ENCODE measurements at regions not wholly inside any gene's neighbourhood (a gene's known extent, or its start where the extent isn't known, plus 50 kb on each side); places are given as distances from the start of the nearest gene placed in this dataset.

DNA sequence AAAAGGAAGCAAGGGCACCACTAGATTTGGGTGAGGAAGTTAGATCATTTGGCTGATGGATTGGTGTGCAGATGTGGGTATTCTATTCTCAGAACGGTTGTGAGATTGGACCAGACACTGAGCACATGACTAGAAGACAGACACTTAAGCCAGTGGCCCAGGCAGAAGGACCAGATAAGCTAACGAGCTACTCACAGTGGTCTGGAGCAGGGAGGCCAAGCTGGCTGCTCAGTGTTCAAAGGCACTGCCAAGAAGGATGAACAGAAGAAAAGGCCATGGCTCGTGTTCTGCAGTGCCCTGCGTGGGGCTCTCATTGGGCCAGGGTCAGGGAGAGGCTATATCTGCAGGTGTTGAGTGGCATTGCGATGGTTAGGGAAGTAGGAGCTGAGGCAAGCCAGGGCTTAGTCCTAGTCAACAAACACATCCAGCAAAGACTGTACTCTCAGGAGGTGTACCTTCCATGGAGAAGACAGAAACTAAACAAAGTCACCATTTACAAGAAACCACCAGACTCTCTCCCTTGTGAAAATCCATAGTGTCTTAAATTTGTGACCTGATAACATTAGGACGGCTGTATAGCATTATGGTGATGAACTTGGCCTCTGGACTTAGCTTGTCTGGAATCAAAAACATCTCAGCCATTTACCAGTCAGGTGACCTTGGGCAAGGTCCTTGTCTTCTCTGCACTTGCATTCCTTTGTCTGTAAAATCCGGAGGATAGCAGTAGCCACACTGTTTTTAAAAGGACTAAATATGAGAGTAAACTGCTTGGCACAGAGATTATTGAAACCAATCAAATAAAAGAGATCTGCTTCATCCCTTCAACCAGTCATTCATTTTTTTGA, 274.5 kb downstream of the SIPA1L2 start:
- H3K27me3 ChIP-seq (ENCODE audit: insufficient read depth): no peaks in the 10 kb centered on the region
- H3K4me2 ChIP-seq: no peak overlapping the region
- no peaks in the 10 kb centered on the region for H3K36me3 ChIP-seq (replicated peaks in 1 of 2; ENCODE audit: control insufficient read depth in 1 of 2, insufficient read depth in 2 of 2, low read length in 1 of 2)
- no peaks in the 10 kb centered on the region for H3K9me2 ChIP-seq
- no peak overlapping the region for H3K27ac ChIP-seq (ENCODE audit: low read depth in 2 of 2, low read length in 1 of 2)
- no peaks in the 10 kb centered on the region for H4K20me1 ChIP-seq (ENCODE audit: insufficient read depth)
- no peak overlapping the region for H2AFZ ChIP-seq (ENCODE audit: low read depth)
- H3K9me3 ChIP-seq: no peaks in the 10 kb centered on the region
- POLR2A ChIA-PET: no interaction called here
- no peaks in the 10 kb centered on the region for H3F3A ChIP-seq (replicated peaks; ENCODE audit: insufficient read depth)
- peaks cover 0 to 6% of the 10 kb centered on the region in 2 experiments; a peak in 2 of 4 replicates for H3K4me1 ChIP-seq (ENCODE audit: control insufficient read depth in 1 of 2, insufficient read depth in 2 of 2, low read depth in 1 of 2, low read length in 1 of 2)
- CTCF ChIA-PET: no interaction called here
- H3K4me3 ChIP-seq (ENCODE audit: low read depth in 2 of 2, low read length in 1 of 2): no peak overlapping the region
- 28% methylated on average over 7 of the region's 7 CpGs for WGBS (ENCODE audit: low lambda C conversion rate)
- peak; percentile 25 for DNase-seq
- no peaks in the 10 kb centered on the region for H3K79me2 ChIP-seq (ENCODE audit: insufficient read depth)
- TF ChIP-seq GATA2 (CRISPR knock-in tag; IDR thresholded peaks at IDR 0.05) (0 out of 2 replicates have a peak, but pooled peaks have one; percentile 9), POLR2AphosphoS5 (IDR thresholded peaks at IDR 0.05; ENCODE audit: low read depth, low read length) (no peak)
- H3K9ac ChIP-seq: no peak overlapping the region

DNA sequence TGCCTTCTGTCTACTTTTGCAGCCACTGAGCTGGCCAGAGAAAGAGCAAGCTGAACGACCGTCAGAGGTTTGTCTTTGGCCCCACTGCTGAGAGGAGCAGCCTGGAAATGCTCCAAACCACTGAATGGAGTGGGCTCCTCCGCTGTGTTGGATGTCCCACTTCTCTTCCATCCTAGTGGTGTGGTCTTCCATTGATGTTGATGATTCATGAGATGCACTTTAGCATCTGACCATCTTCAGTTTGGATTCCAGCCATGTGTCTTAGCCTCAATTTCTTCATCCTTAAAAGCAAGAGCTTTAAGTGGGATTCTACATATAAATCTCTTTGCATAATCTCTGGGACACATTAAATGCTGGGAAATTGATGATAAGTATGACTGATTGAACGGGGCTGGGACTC, 276.9 kb downstream of the SIPA1L2 start:
- H3K9ac ChIP-seq: no peak overlapping the region
- no peak overlapping the region for H3K27ac ChIP-seq (ENCODE audit: low read depth in 2 of 2, low read length in 1 of 2)
- no peaks in the 10 kb centered on the region for H3K9me2 ChIP-seq
- POLR2A ChIA-PET: no interaction called here
- H4K20me1 ChIP-seq (ENCODE audit: insufficient read depth): no peaks in the 10 kb centered on the region
- no peaks in the 10 kb centered on the region for H3F3A ChIP-seq (replicated peaks; ENCODE audit: insufficient read depth)
- no peak for DNase-seq
- H3K4me1 ChIP-seq (ENCODE audit: control insufficient read depth in 1 of 2, insufficient read depth in 2 of 2, low read depth in 1 of 2, low read length in 1 of 2): peaks cover 0 to 6% of the 10 kb centered on the region in 2 experiments; a peak in 2 of 4 replicates
- H2AFZ ChIP-seq (ENCODE audit: low read depth): no peak overlapping the region
- CTCF ChIA-PET: interaction anchor here (0.6 to 1.1 kb wide), 3 partner anchors 11 to 38 kb away, joined by 3 to 5 read pairs (median 3); no protein-coding TSS in a partner anchor
- 48% methylated on average over 4 of the region's 4 CpGs for WGBS (ENCODE audit: low lambda C conversion rate)
- TF ChIP-seq RCOR1 (IDR thresholded peaks at IDR 0.05; ENCODE audit: low read length) (no peak), CHD2 (IDR thresholded peaks at IDR 0.05; ENCODE audit: low read length, partially characterized antibody) (no peak), USF1 (IDR thresholded peaks at IDR 0.05; ENCODE audit: borderline replicate concordance, low read depth) (no peak), FOSL2 (IDR thresholded peaks at IDR 0.05; ENCODE audit: borderline replicate concordance, low read depth) (no peak), FOXJ3 (CRISPR knock-in tag; IDR thresholded peaks at IDR 0.05) (no peak), EZH2phosphoT487 (IDR thresholded peaks at IDR 0.05; ENCODE audit: borderline replicate concordance, low read depth) (no peak), TAF1 (IDR thresholded peaks at IDR 0.05; ENCODE audit: borderline replicate concordance, low read depth, low read length) (no peak), TEAD4 (IDR thresholded peaks at IDR 0.05; ENCODE audit: borderline replicate concordance, insufficient read depth) (no peak), MEF2A (IDR thresholded peaks at IDR 0.05; ENCODE audit: borderline replicate concordance, low read depth) (no peak), RFX5 (IDR thresholded peaks at IDR 0.05; ENCODE audit: low read length) (no peak), RXRA (IDR thresholded peaks at IDR 0.05; ENCODE audit: borderline replicate concordance, low read depth) (no peak)
- TF ChIP-seq, protein P1, sequence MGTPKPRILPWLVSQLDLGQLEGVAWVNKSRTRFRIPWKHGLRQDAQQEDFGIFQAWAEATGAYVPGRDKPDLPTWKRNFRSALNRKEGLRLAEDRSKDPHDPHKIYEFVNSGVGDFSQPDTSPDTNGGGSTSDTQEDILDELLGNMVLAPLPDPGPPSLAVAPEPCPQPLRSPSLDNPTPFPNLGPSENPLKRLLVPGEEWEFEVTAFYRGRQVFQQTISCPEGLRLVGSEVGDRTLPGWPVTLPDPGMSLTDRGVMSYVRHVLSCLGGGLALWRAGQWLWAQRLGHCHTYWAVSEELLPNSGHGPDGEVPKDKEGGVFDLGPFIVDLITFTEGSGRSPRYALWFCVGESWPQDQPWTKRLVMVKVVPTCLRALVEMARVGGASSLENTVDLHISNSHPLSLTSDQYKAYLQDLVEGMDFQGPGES (IDR thresholded peaks at IDR 0.05; ENCODE audit: low read depth, low read length): no peak
- H3K4me3 ChIP-seq (ENCODE audit: low read depth in 2 of 2, low read length in 1 of 2): no peak overlapping the region
- H3K9me3 ChIP-seq: no peaks in the 10 kb centered on the region
- H3K79me2 ChIP-seq (ENCODE audit: insufficient read depth): no peaks in the 10 kb centered on the region
- H3K27me3 ChIP-seq (ENCODE audit: insufficient read depth): no peaks in the 10 kb centered on the region
- no peaks in the 10 kb centered on the region for H3K36me3 ChIP-seq (replicated peaks in 1 of 2; ENCODE audit: control insufficient read depth in 1 of 2, insufficient read depth in 2 of 2, low read length in 1 of 2)
- H3K4me2 ChIP-seq: no peak overlapping the region

Data from SK-N-SH (cell line).